Lung (tissue), 11 donors: ENCODE measurements at regions not wholly inside any gene's neighbourhood (a gene's known extent, or its start where the extent isn't known, plus 50 kb on each side); places are given as distances from the start of the nearest gene placed in this dataset.

Experiments used
- ATAC-seq: fragments of 200-7000 bp; cut with Tn5 transposase; one replicate; pipeline ENCODE4 v1.9.1; 2020; ENCODE audit warnings: moderate number of reproducible peaks; ENCODE audit not compliant: insufficient read depth, low FRiP score
- DNase-seq, 3 donors: peaks; one replicate each; pipeline ENCODE4 v3.0.0-alpha.2; 2013 to 2017
- H3K27ac ChIP-seq, 2 donors: one replicate each; pipeline ENCODE4 v1.5.1; 2013; ENCODE audit warnings: mild to moderate bottlenecking in 2 of 2, moderate library complexity in 2 of 2, control low read depth in 1 of 2, inconsistent platforms in 1 of 2, low read depth in 1 of 2, low read length in 1 of 2
- H3K27me3 ChIP-seq, 3 donors: one replicate each; pipeline ENCODE4 v1.5.1; 2013; ENCODE audit warnings: low read length in 2 of 3; ENCODE audit not compliant: control insufficient read depth in 3 of 3, insufficient read depth in 3 of 3
- H3K36me3 ChIP-seq, 4 donors: one replicate each; pipeline ENCODE4 v1.5.1; 2013; ENCODE audit warnings: low read length in 4 of 4, mild to moderate bottlenecking in 1 of 4, moderate library complexity in 1 of 4; ENCODE audit not compliant: control insufficient read depth in 4 of 4, insufficient read depth in 4 of 4
- H3K4me1 ChIP-seq, 5 donors: one replicate each; pipeline ENCODE4 v1.5.1; 2013; ENCODE audit warnings: low read length in 5 of 5, mild to moderate bottlenecking in 2 of 5, moderate library complexity in 1 of 5; ENCODE audit not compliant: control insufficient read depth in 5 of 5, insufficient read depth in 5 of 5
- H3K4me3 ChIP-seq: one replicate; pipeline ENCODE4 v1.5.1; 2013; ENCODE audit warnings: mild to moderate bottlenecking, control low read depth, moderate library complexity
- H3K9ac ChIP-seq, 2 donors: one replicate each; pipeline ENCODE4 v1.5.1; 2013; ENCODE audit warnings: low read length in 2 of 2, control low read depth in 1 of 2; ENCODE audit not compliant: insufficient read depth in 1 of 2
- H3K9me3 ChIP-seq, 4 donors: one replicate each; pipeline ENCODE4 v1.5.1; 2013; ENCODE audit warnings: low read length in 3 of 4, mild to moderate bottlenecking in 1 of 4, moderate library complexity in 1 of 4; ENCODE audit not compliant: control insufficient read depth in 4 of 4, insufficient read depth in 3 of 4
- CTCF ChIP-seq: IDR thresholded peaks from 2 replicates; pipeline ENCODE4 v1.5.1; 2012; ENCODE audit warnings: mild to moderate bottlenecking; ENCODE audit errors: control extremely low read depth, extremely low read depth
- WGBS, 2 donors: extraction: QIAGEN DNeasy Blood & Tissue Kit; methylation state at CpG; one replicate each; pipeline ENCODE4 v1.1.7; 2013; 5-methylcytosine and 5-hydroxymethylcytosine counted together
- donor health status: control.
- donor health status: control.
- donor health status: Bipolar disorder and iron deficiency.
- donor health status: healthy.
- donor health status: DM: yes; HTN: yes; CAD: no.

- Histone ChIP-seq H3K9me3 (no peaks in the 10 kb centered on the region), H3K36me3 (no peaks in the 10 kb centered on the region), H3K27ac (no peak overlapping the region), H3K27me3 (peaks cover 0 to 3% (median 0%) of the 10 kb centered on the region in 3 donors), H3K4me3 (no peak overlapping the region), H3K4me1 (peaks cover 0 to 2% (median 0%) of the 10 kb centered on the region in 5 donors), H3K9ac (no peak overlapping the region)
- ATAC-seq: no peak
- TF ChIP-seq CTCF: no peak
- WGBS, 2 donors: 89 to 90% methylated on average over 1 of the region's 1 CpG
- no peak for DNase-seq
Measured at GRCh38 chr4:188228279-188228678, 89.0 kb downstream of the TRIML1 start.

- H3K36me3 ChIP-seq: no peaks in the 10 kb centered on the region
- H3K4me1 ChIP-seq: peaks cover 0 to 2% (median 0%) of the 10 kb centered on the region in 5 donors
- 86 to 88% methylated on average over 6 of the region's 6 CpGs for WGBS, 2 donors
- no peak overlapping the region for H3K9ac ChIP-seq
- DNase-seq (no peak), ATAC-seq (no peak)
- TF ChIP-seq CTCF: no peak
- peaks cover 0 to 3% (median 0%) of the 10 kb centered on the region in 3 donors for H3K27me3 ChIP-seq
- no peak overlapping the region for H3K27ac ChIP-seq
- no peaks in the 10 kb centered on the region for H3K9me3 ChIP-seq
- H3K4me3 ChIP-seq: no peak overlapping the region
Measured at GRCh38 chr4:188232428-188232827, 93.2 kb downstream of the TRIML1 start.

- Histone ChIP-seq H3K4me3 (no peak overlapping the region), H3K4me1 (no peaks in the 10 kb centered on the region), H3K36me3 (no peaks in the 10 kb centered on the region), H3K27ac (no peak overlapping the region), H3K9me3 (peaks cover 0 to 2% (median 0%) of the 10 kb centered on the region in 4 donors), H3K9ac (no peak overlapping the region), H3K27me3 (no peaks in the 10 kb centered on the region)
- 63 to 76% methylated on average over 2 of the region's 2 CpGs for WGBS, 2 donors
- ATAC-seq (no peak), DNase-seq (no peak)
- TF ChIP-seq CTCF: no peak
Measured at GRCh38 chr4:188242041-188242440, 102.8 kb downstream of the TRIML1 start.

GRCh38 chr4:188245651-188246050 is 106.4 kb downstream of the TRIML1 start:
- Histone ChIP-seq H3K36me3 (no peaks in the 10 kb centered on the region), H3K9me3 (no peaks in the 10 kb centered on the region), H3K27ac (no peak overlapping the region), H3K4me3 (no peak overlapping the region), H3K27me3 (no peaks in the 10 kb centered on the region), H3K4me1 (no peaks in the 10 kb centered on the region), H3K9ac (no peak overlapping the region)
- 59 to 68% methylated on average over 6 of the region's 6 CpGs for WGBS, 2 donors
- ATAC-seq (no peak), DNase-seq (no peak)
- TF ChIP-seq CTCF: no peak
